CD14-positive monocyte (primary cell): ENCODE measurements at regions not wholly inside any gene's neighbourhood (a gene's known extent, or its start where the extent isn't known, plus 50 kb on each side); places are given as distances from the start of the nearest gene placed in this dataset.

ENCODE experiments used
- DNase-seq, 3 donors: peaks; one replicate each; pipeline ENCODE4 v3.0.0-alpha.2; 2011 to 2022
- H2AFZ ChIP-seq: 2 replicates; pipeline ENCODE4 v1.6.0; 2012; ENCODE audit warnings: mild to moderate bottlenecking, low read depth, low read length, inconsistent platforms; ENCODE audit not compliant: insufficient read depth, poor library complexity, severe bottlenecking
- H3K27ac ChIP-seq, 2 donors: 1 replicate in 1 of 2; 2 replicates in 1 of 2; pipeline ENCODE4 v1.5.1; 2012 to 2013; ENCODE audit warnings: low read length in 2 of 2, control low read depth in 1 of 2, inconsistent platforms in 1 of 2, low read depth in 1 of 2, mild to moderate bottlenecking in 1 of 2
- H3K27me3 ChIP-seq, 2 donors: one replicate each; pipeline versions ENCODE4 v1.6.0 to v1.6.1; 2011 to 2013; ENCODE audit warnings: low read length in 2 of 2; ENCODE audit not compliant: control insufficient read depth in 2 of 2, insufficient read depth in 2 of 2
- H3K36me3 ChIP-seq, 2 donors: replicated peaks in 1 of 2; 1 replicate in 1 of 2; 2 replicates in 1 of 2; pipeline versions ENCODE4 v1.5.1 to v1.6.1; 2012 to 2013; ENCODE audit warnings: low read length in 2 of 2, control low read depth in 1 of 2, inconsistent platforms in 1 of 2, mild to moderate bottlenecking in 1 of 2; ENCODE audit not compliant: insufficient read depth in 2 of 2, control insufficient read depth in 1 of 2
- H3K4me1 ChIP-seq, 2 donors: 1 replicate in 1 of 2; 2 replicates in 1 of 2; pipeline versions ENCODE4 v1.5.1 to v1.6.1; 2012 to 2013; ENCODE audit warnings: low read length in 2 of 2, control low read depth in 1 of 2, inconsistent platforms in 1 of 2, mild to moderate bottlenecking in 1 of 2, moderate library complexity in 1 of 2; ENCODE audit not compliant: insufficient read depth in 2 of 2, control insufficient read depth in 1 of 2
- H3K4me2 ChIP-seq: replicated peaks from 2 replicates; pipeline ENCODE3; 2012; ENCODE audit warnings: low read length, moderate library complexity, mild to moderate bottlenecking; ENCODE audit not compliant: poor library complexity, severe bottlenecking; ENCODE audit errors: extremely low read depth
- H3K4me3 ChIP-seq, 3 experiments: fragments of 200-600 bp in 1 of 3; sonication (generic) in 1 of 3; replicated peaks in 1 of 3; 1 replicate in 2 of 3; 2 replicates in 1 of 3; pipeline ENCODE4 v1.5.1; 2011 to 2013; ENCODE audit warnings: low read length in 3 of 3, mild to moderate bottlenecking in 3 of 3, control low read depth in 2 of 3, low read depth in 2 of 3, inconsistent platforms in 1 of 3, moderate library complexity in 1 of 3
- H3K79me2 ChIP-seq: 2 replicates; pipeline ENCODE4 v1.6.0; 2012; ENCODE audit warnings: mild to moderate bottlenecking, control low read depth, inconsistent platforms, low read length, moderate library complexity; ENCODE audit not compliant: insufficient read depth
- H3K9ac ChIP-seq: 2 replicates; pipeline ENCODE4 v1.6.0; 2017; ENCODE audit warnings: low read length, mild to moderate bottlenecking; ENCODE audit not compliant: insufficient read depth, poor library complexity, severe bottlenecking
- H3K9me3 ChIP-seq, 2 donors: replicated peaks in 1 of 2; 1 replicate in 1 of 2; 2 replicates in 1 of 2; pipeline versions ENCODE4 v1.5.1 to v1.6.1; 2012 to 2013; ENCODE audit warnings: low read length in 2 of 2, control low read depth in 1 of 2; ENCODE audit not compliant: control insufficient read depth in 1 of 2, insufficient read depth in 1 of 2
- H4K20me1 ChIP-seq: 2 replicates; pipeline ENCODE4 v1.6.0; 2012; ENCODE audit warnings: mild to moderate bottlenecking, low read length, control low read depth, moderate library complexity; ENCODE audit not compliant: insufficient read depth
- H3K27ac Mint-ChIP-seq, 7 donors: one replicate each; pipeline ENCODE4 v1.8.0; 2020; ENCODE audit warnings: mild to moderate bottlenecking in 7 of 7, mixed read lengths in 7 of 7, moderate library complexity in 6 of 7, inconsistent platforms in 2 of 7
- H3K27me3 Mint-ChIP-seq, 3 donors: one replicate each; pipeline ENCODE4 v1.8.0; 2021 to 2022; ENCODE audit warnings: low read depth in 3 of 3, mild to moderate bottlenecking in 3 of 3, mixed read lengths in 3 of 3, moderate library complexity in 3 of 3, inconsistent platforms in 1 of 3
- H3K36me3 Mint-ChIP-seq, 2 donors: one replicate each; pipeline ENCODE4 v1.8.0; 2020; ENCODE audit warnings: mixed read lengths in 2 of 2, inconsistent platforms in 1 of 2, mild to moderate bottlenecking in 1 of 2
- H3K4me1 Mint-ChIP-seq: one replicate; pipeline ENCODE4 v1.8.0; 2020; ENCODE audit warnings: mild to moderate bottlenecking, mixed read lengths
- H3K4me3 Mint-ChIP-seq, 2 donors: one replicate each; pipeline ENCODE4 v1.8.0; 2020; ENCODE audit warnings: mild to moderate bottlenecking in 2 of 2, mixed read lengths in 2 of 2, moderate library complexity in 1 of 2
- H3K9me3 Mint-ChIP-seq, 7 donors: one replicate each; pipeline ENCODE4 v1.8.0; 2020 to 2022; ENCODE audit warnings: mixed read lengths in 7 of 7, mild to moderate bottlenecking in 6 of 7, moderate library complexity in 6 of 7, inconsistent platforms in 2 of 7
- CTCF ChIP-seq: fragments of 200-600 bp; IDR thresholded peaks from one replicate; pipeline ENCODE4 v1.8.0; 2022; ENCODE audit warnings: antibody characterized with exemption, mild to moderate bottlenecking
- whole genome bisulfite sequencing: methylation state at CpG from one replicate; pipeline ENCODE4 v1.1.5; 2013; ENCODE audit warnings: missing lambda C conversion rate; ENCODE audit not compliant: insufficient coverage; 5-methylcytosine and 5-hydroxymethylcytosine counted together
- intact Hi-C, 2 donors: fragments of 100-400 bp; cut with micrococcal nuclease; formaldehyde crosslinking; loops; one replicate each; pipeline versions ENCODE4 v1.15.0 to v1.15.1; 2023

- no peaks in the 10 kb centered on the region for H3K36me3 ChIP-seq
- peaks cover 0 to 2% (median 0%) of the 10 kb centered on the region in 3 donors for H3K27me3 Mint-ChIP-seq
- H2AFZ ChIP-seq, result no peak overlapping the region
- no peaks in the 10 kb centered on the region for H4K20me1 ChIP-seq
- peak overlapping the region in 6 of 7 donors; percentile 63 to 85 (median 72) for H3K27ac Mint-ChIP-seq
- H3K9me3 ChIP-seq, result no peaks in the 10 kb centered on the region
- peaks cover 73% of the 10 kb centered on the region for H3K4me1 Mint-ChIP-seq
- peaks cover 0 to 2% of the 10 kb centered on the region in 2 donors for H3K36me3 Mint-ChIP-seq
- H3K27ac ChIP-seq, result peak overlapping the region in 1 of 2 donors; percentile 53
- peaks cover 0 to 3% (median 0%) of the 10 kb centered on the region in 7 donors for H3K9me3 Mint-ChIP-seq
- intact Hi-C loops, result loop anchor here in 1 of 2 donors (10.0 kb wide), 1 partner anchor 585 kb away; no protein-coding TSS in a partner anchor
- TF ChIP-seq CTCF, result no peak
- WGBS, result 0% methylated on average over 1 of the region's 3 CpGs
- H3K4me1 ChIP-seq, result peaks cover 64 to 72% of the 10 kb centered on the region in 2 donors
- H3K27me3 ChIP-seq, result no peaks in the 10 kb centered on the region
- no peaks in the 10 kb centered on the region for H3K79me2 ChIP-seq
- no peak overlapping the region for H3K4me3 ChIP-seq
- H3K4me2 ChIP-seq, result peak overlapping the region; percentile 6
- H3K4me3 Mint-ChIP-seq, result no peak overlapping the region
- no peak overlapping the region for H3K9ac ChIP-seq
- DNase-seq, result peak; percentile 71 to 83 (median 76)
These were observed 67.5 kb upstream of the PRDX6 start for GRCh38 chr1:173409613-173410012.

- Mint-ChIP-seq H3K36me3 (peaks cover 2% of the 10 kb centered on the region in 2 donors), H3K9me3 (peaks cover 0 to 3% (median 0%) of the 10 kb centered on the region in 7 donors), H3K27ac (peak overlapping the region; percentile 54 to 85 (median 80)), H3K27me3 (peaks cover 0 to 2% (median 0%) of the 10 kb centered on the region in 3 donors), H3K4me3 (peak overlapping the region in 1 of 2 donors; percentile 35), H3K4me1 (peaks cover 77% of the 10 kb centered on the region)
- Histone ChIP-seq H3K36me3 (no peaks in the 10 kb centered on the region), H3K79me2 (no peaks in the 10 kb centered on the region), H3K9ac (no peak overlapping the region), H3K27ac (peak overlapping the region in 1 of 2 donors; percentile 53), H3K27me3 (no peaks in the 10 kb centered on the region), H2AFZ (no peak overlapping the region), H3K4me3 (peak overlapping the region in 1 of 3 experiments; percentile 12), H3K4me1 (peaks cover 65 to 76% of the 10 kb centered on the region in 2 donors), H3K4me2 (peak overlapping the region; percentile 39), H3K9me3 (no peaks in the 10 kb centered on the region), H4K20me1 (no peaks in the 10 kb centered on the region)
- TF ChIP-seq CTCF, result no peak
- WGBS, result no CpG with 5 or more reads among the region's 4 CpGs
- peak in 1 of 3 donors; percentile 53 for DNase-seq
- intact Hi-C loops, result loop anchor here in 1 of 2 donors (10.0 kb wide), 1 partner anchor 585 kb away; no protein-coding TSS in a partner anchor
These were observed 66.9 kb upstream of the PRDX6 start for GRCh38 chr1:173410133-173410793.
